Lower lobe of right lung (tissue), 2 donors: ENCODE measurements at regions not wholly inside any gene's neighbourhood (a gene's known extent, or its start where the extent isn't known, plus 50 kb on each side); places are given as distances from the start of the nearest gene placed in this dataset.
"Not testable (repeated sequence)": the region's sequence is repeated elsewhere in the genome, so short reads cannot be mapped to it uniquely, and the experiment has no call there.

Experiments used
- ATAC-seq, 2 donors: fragments of 200-7000 bp; cut with Tn5 transposase; one replicate each; pipeline ENCODE4 v1.9.1; 2020 to 2022; ENCODE audit warnings: mild to moderate bottlenecking in 2 of 2, moderate library complexity in 2 of 2
- DNase-seq: peaks from one replicate; pipeline ENCODE4 v3.0.0-alpha.2; 2020
- H3K27ac ChIP-seq: fragments of 200-600 bp; one replicate; pipeline ENCODE4 v1.8.0; 2022
- H3K27me3 ChIP-seq: fragments of 200-600 bp; one replicate; pipeline ENCODE4 v1.8.0; 2022; ENCODE audit warnings: low read depth
- H3K36me3 ChIP-seq: fragments of 200-600 bp; one replicate; pipeline ENCODE4 v1.8.0; 2022; ENCODE audit warnings: mild to moderate bottlenecking
- H3K4me1 ChIP-seq: fragments of 200-600 bp; one replicate; pipeline ENCODE4 v1.8.0; 2022
- H3K4me3 ChIP-seq: fragments of 200-600 bp; one replicate; pipeline ENCODE4 v1.8.0; 2022; ENCODE audit warnings: mild to moderate bottlenecking
- H3K9me3 ChIP-seq: fragments of 200-600 bp; one replicate; pipeline ENCODE4 v1.8.0; 2022
- CTCF ChIP-seq: fragments of 200-600 bp; IDR thresholded peaks from one replicate; pipeline ENCODE4 v1.8.0; 2022; ENCODE audit warnings: antibody characterized with exemption, mild to moderate bottlenecking
- intact Hi-C: fragments of 100-400 bp; cut with DNase I; formaldehyde crosslinking; loops from one replicate; pipeline ENCODE4 v1.11.0; 2022
- donor health status: DM: no; HTN: yes; CAD: no; lungs with severe emphysema.

GRCh38 chr2:4219571-4219970, 516.2 kb downstream of the DCDC2C start:
- H3K4me1 ChIP-seq = no peaks in the 10 kb centered on the region
- H3K36me3 ChIP-seq = no peaks in the 10 kb centered on the region
- no peaks in the 10 kb centered on the region for H3K9me3 ChIP-seq
- TF ChIP-seq CTCF = no peak
- H3K27me3 ChIP-seq = no peaks in the 10 kb centered on the region
- DNase-seq = no peak
- ATAC-seq = no peak
- intact Hi-C loops = no loop called here
- H3K4me3 ChIP-seq = no peak overlapping the region
- no peak overlapping the region for H3K27ac ChIP-seq

- no peaks in the 10 kb centered on the region for H3K4me1 ChIP-seq
- no peaks in the 10 kb centered on the region for H3K27me3 ChIP-seq
- H3K4me3 ChIP-seq = no peak overlapping the region
- no peak for ATAC-seq
- H3K9me3 ChIP-seq = no peaks in the 10 kb centered on the region
- no peaks in the 10 kb centered on the region for H3K36me3 ChIP-seq
- no peak overlapping the region for H3K27ac ChIP-seq
- TF ChIP-seq CTCF = no peak
- DNase-seq = no peak
- intact Hi-C loops = no loop called here
Observed at GRCh38 chr2:4221434-4221833, 518.1 kb downstream of the DCDC2C start.

GRCh38 chr2:4221845-4222244, 518.5 kb downstream of the DCDC2C start:
- Histone ChIP-seq H3K4me1 (no peaks in the 10 kb centered on the region), H3K9me3 (no peaks in the 10 kb centered on the region), H3K27me3 (no peaks in the 10 kb centered on the region), H3K27ac (no peak overlapping the region), H3K4me3 (no peak overlapping the region), H3K36me3 (no peaks in the 10 kb centered on the region)
- DNase-seq = no peak
- ATAC-seq = no peak
- intact Hi-C loops = no loop called here
- TF ChIP-seq CTCF = no peak

GRCh38 chr2:4244422-4244821, 541.0 kb downstream of the DCDC2C start:
- H3K4me1 ChIP-seq, H3K9me3 ChIP-seq, intact Hi-C loops, H3K4me3 ChIP-seq, H3K36me3 ChIP-seq, H3K27me3 ChIP-seq, DNase-seq, ATAC-seq, H3K27ac ChIP-seq: not testable (repeated sequence)

- TF ChIP-seq CTCF = no peak
- no peaks in the 10 kb centered on the region for H3K4me1 ChIP-seq
- ATAC-seq = no peak
- H3K27me3 ChIP-seq = no peaks in the 10 kb centered on the region
- no peak overlapping the region for H3K4me3 ChIP-seq
- no peak for DNase-seq
- intact Hi-C loops = no loop called here
- H3K27ac ChIP-seq = no peak overlapping the region
- no peaks in the 10 kb centered on the region for H3K9me3 ChIP-seq
- no peaks in the 10 kb centered on the region for H3K36me3 ChIP-seq
Observed at GRCh38 chr2:4246364-4247131, 543.2 kb downstream of the DCDC2C start.

- no peak for DNase-seq
- intact Hi-C loops = no loop called here
- no peak for TF ChIP-seq CTCF
- no peak overlapping the region for H3K4me3 ChIP-seq
- ATAC-seq = peak in 1 of 2 donors; percentile 42
- H3K4me1 ChIP-seq = no peaks in the 10 kb centered on the region
- no peaks in the 10 kb centered on the region for H3K9me3 ChIP-seq
- H3K27me3 ChIP-seq = no peaks in the 10 kb centered on the region
- H3K36me3 ChIP-seq = no peaks in the 10 kb centered on the region
- H3K27ac ChIP-seq = no peak overlapping the region
Observed at GRCh38 chr2:4247791-4248190, 544.4 kb downstream of the DCDC2C start.
